ENCODE measurements at regions not wholly inside any gene's neighbourhood (a gene's known extent, or its start where the extent isn't known, plus 50 kb on each side); places are given as distances from the start of the nearest gene placed in this dataset.

DNA sequence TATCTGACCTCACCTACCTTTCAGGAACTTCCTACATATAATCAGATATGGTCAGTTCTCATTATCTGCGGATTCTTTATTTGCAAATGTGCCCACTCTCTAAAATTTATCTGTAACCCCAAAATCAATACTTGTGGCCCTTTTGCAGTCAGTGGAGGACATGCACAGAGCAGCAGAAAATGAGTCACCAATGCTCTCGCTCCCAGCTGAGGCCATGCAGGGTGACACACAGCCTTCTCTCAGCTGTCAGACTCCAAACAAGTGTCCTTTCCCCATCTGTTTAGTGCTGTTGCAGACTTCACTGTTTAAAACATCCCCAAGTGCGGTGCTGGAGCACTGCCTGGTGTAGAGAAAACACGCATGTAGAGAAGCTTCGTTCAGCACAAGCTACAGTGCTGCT, 171.9 kb upstream of the SALL3 start:
- no peaks in the 10 kb centered on the region for H3K27me3 Mint-ChIP-seq
- no peak overlapping the region for H3K27ac Mint-ChIP-seq
- peaks cover 7% of the 10 kb centered on the region for H3K9me3 Mint-ChIP-seq
- DNase-seq = no peak
- H3K4me1 Mint-ChIP-seq = no peaks in the 10 kb centered on the region
- H3K36me3 Mint-ChIP-seq = no peaks in the 10 kb centered on the region
- H3K4me3 Mint-ChIP-seq = no peak overlapping the region

DNA sequence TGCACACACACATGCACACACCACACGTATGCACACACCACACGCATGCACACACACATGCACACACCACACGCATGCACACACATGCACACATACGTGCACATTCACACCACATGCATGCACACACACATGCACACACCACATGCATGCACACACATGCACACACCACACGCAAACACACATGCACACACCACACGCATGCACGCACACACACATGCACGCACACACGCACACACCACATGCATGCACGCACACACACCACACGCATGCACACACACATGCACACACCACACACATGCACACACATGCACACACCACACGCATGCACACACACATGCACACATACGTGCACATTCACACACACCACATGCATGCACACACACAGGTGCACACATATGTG, 169.8 kb upstream of the SALL3 start:
- no peak overlapping the region for H3K27ac Mint-ChIP-seq
- no peak overlapping the region for H3K4me3 Mint-ChIP-seq
- H3K9me3 Mint-ChIP-seq = peaks cover 7% of the 10 kb centered on the region
- no peaks in the 10 kb centered on the region for H3K4me1 Mint-ChIP-seq
- peaks cover 18% of the 10 kb centered on the region for H3K27me3 Mint-ChIP-seq
- H3K36me3 Mint-ChIP-seq = no peaks in the 10 kb centered on the region
- DNase-seq = no peak

DNA sequence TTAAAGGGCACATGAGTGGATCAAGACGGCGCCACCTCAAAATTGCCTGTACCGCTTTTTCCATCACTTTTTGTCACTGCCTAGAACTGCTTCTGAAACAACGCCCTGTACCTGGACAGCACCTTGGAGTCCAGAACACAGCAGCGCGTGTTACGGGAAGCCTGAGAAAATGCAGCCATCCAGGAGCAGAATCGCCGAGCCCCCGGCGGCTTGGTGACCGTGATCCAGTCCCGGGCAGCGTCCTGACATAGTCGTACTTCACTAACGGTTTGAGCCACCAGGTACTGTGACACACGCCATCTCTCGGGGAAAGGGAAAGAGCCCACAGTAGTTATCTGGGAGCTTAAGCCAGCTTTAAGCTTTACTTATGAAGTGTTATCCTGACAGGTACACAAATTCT, 168.9 kb upstream of the SALL3 start:
- Mint-ChIP-seq H3K4me1 (no peaks in the 10 kb centered on the region), H3K27ac (no peak overlapping the region), H3K36me3 (no peaks in the 10 kb centered on the region), H3K4me3 (no peak overlapping the region), H3K9me3 (peaks cover 7% of the 10 kb centered on the region), H3K27me3 (peaks cover 21% of the 10 kb centered on the region)
- DNase-seq = no peak

DNA sequence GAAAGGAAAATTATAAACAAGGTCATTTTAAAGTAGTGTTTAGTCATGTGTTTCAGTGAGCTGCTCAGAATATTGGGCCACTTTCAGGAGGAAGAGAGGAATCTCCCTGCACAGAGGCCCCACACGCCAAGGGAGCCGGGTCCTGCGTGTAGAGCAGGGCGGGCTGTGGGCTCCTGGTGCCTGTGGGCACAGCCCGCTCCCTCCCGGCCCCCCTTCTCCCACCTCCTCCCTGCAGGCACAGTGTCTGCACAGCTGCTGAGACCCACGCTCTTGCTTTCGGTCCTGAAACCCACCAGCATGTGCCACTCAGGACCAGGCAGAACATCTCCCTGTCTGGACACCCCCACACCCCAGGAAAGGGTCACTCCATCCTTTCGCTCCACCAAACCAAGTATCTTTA, 167.6 kb upstream of the SALL3 start:
- peaks cover 28% of the 10 kb centered on the region for H3K27me3 Mint-ChIP-seq
- DNase-seq = no peak
- no peaks in the 10 kb centered on the region for H3K36me3 Mint-ChIP-seq
- H3K27ac Mint-ChIP-seq = no peak overlapping the region
- H3K4me1 Mint-ChIP-seq = no peaks in the 10 kb centered on the region
- H3K4me3 Mint-ChIP-seq = no peak overlapping the region
- peaks cover 7% of the 10 kb centered on the region for H3K9me3 Mint-ChIP-seq

DNA sequence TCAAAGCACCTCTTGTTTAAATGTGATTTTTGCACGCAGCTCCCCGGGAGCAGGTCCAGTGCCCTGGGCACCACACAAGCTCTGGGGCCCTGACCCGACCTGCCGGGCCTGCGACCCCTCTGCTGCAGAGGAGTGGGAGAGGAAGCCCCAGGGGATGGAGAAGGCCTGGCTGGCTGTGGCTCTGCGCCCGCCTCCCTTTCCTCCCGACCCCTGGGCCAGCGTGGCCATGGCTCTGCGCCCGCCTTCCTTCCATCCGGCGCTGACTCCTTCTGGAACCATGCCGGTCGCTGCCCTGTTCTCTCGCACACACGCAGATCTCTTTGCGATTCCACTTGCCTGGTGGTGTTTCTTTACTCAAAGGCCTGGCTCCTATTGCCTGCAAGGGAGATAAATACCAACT, 166.5 kb upstream of the SALL3 start:
- H3K27me3 Mint-ChIP-seq = peaks cover 31% of the 10 kb centered on the region
- H3K9me3 Mint-ChIP-seq = peaks cover 7% of the 10 kb centered on the region
- no peak for DNase-seq
- no peaks in the 10 kb centered on the region for H3K4me1 Mint-ChIP-seq
- H3K36me3 Mint-ChIP-seq = no peaks in the 10 kb centered on the region
- no peak overlapping the region for H3K27ac Mint-ChIP-seq
- no peak overlapping the region for H3K4me3 Mint-ChIP-seq

DNA sequence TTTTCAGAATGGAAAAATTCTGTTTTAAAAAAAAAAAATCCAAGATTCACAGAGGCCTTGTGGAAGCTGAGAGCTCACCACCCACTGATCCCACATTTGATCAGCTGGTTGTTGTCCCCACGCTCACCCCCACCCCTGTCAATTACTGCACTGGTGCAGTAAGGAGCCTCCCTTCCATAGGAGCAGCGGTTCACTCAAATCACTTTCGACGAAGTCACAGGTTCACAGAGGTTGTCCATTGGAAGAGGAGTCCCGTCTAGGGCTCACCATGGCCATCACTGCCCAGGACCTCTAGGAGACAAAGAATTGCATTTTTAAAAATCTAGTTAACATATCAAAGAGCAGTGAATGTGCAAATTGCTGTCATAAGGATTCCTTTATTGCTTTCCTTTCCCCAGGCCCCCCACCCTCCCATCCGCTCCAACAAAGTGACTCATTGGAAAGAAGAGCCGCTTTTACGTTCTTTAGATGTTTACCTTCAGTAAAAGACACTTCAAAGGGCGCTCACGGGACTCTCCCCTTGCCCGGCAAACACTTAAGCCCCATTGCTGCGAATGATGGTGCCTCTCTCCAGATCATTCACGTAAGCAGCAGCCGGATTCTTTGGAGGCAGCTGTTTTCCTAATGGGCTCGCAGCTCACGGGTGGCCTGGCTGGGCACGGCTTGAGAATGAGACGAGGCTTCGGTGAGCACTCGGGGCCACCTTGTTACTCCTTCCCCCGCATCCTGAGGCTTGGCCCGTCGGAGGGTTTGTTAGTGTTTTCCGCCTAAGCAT, 165.5 kb upstream of the SALL3 start:
- Mint-ChIP-seq H3K9me3 (peaks cover 7% of the 10 kb centered on the region), H3K36me3 (no peaks in the 10 kb centered on the region), H3K4me1 (no peaks in the 10 kb centered on the region), H3K27ac (no peak overlapping the region), H3K4me3 (no peak overlapping the region), H3K27me3 (peaks cover 38% of the 10 kb centered on the region)
- no peak for DNase-seq

DNA sequence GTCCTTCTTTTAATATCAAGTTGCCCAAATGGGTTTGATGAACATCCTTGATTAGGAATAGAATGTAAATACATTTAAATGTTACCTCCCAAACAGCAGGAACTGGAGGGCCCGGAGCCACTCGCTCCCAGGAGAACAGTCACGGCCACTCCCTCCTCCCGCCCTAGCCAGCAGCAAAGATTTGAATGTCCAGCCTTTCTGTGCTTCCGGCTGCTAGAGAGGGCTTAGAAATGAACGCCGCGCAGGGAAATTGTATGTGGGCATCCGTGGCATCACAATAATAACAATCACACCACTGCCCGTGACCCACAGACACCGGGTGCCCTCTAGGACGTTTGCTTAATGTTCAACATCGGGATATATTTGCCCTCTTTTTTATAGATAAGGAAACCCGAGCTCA, 164.9 kb upstream of the SALL3 start:
- Mint-ChIP-seq H3K27ac (no peak overlapping the region), H3K36me3 (no peaks in the 10 kb centered on the region), H3K4me1 (no peaks in the 10 kb centered on the region), H3K4me3 (no peak overlapping the region), H3K9me3 (peaks cover 3% of the 10 kb centered on the region), H3K27me3 (peaks cover 38% of the 10 kb centered on the region)
- no peak for DNase-seq

DNA sequence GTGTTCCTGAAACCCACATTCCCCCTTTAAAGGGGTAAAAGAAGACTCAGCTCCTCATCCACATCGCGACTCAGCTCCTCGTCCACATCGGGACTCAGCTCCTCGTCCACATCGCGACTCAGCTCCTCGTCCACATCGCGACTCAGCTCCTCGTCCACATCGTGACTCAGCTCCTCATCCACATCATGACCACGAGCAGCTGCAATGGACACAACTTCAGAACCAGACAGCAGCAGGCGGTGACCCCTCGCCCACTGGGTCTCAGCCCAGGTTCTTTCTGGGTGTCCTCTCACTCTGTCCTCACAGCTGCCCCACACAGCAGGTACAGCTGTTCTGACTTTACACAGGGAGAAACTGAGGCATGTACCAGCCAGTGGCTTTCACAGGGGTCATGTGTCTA, 163.5 kb upstream of the SALL3 start:
- Mint-ChIP-seq H3K27me3 (peaks cover 38% of the 10 kb centered on the region), H3K27ac (no peak overlapping the region), H3K36me3 (no peaks in the 10 kb centered on the region), H3K4me3 (no peak overlapping the region), H3K4me1 (no peaks in the 10 kb centered on the region), H3K9me3 (no peaks in the 10 kb centered on the region)
- DNase-seq = no peak

DNA sequence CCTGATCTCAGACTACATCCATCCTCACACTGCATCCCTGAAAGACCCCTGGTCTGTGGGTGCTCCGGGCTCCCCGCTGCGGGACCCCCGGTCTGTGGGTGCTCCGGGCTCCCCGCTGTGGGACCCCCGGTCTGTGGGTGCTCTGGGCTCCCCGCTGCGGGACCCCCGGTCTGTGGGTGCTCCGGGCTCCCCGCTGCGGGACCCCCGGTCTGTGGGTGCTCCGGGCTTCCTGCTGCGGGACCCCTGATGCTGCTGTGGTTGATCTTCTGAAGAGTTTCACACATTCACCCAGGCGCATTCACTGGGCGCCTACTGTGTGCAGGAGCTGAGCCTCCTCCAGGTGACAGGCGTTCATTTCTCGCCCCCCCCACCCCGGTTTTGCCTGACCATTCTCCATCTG, 162.7 kb upstream of the SALL3 start:
- Mint-ChIP-seq H3K36me3 (no peaks in the 10 kb centered on the region), H3K27ac (no peak overlapping the region), H3K27me3 (peaks cover 41% of the 10 kb centered on the region), H3K9me3 (no peaks in the 10 kb centered on the region), H3K4me1 (no peaks in the 10 kb centered on the region), H3K4me3 (no peak overlapping the region)
- DNase-seq = no peak

DNA sequence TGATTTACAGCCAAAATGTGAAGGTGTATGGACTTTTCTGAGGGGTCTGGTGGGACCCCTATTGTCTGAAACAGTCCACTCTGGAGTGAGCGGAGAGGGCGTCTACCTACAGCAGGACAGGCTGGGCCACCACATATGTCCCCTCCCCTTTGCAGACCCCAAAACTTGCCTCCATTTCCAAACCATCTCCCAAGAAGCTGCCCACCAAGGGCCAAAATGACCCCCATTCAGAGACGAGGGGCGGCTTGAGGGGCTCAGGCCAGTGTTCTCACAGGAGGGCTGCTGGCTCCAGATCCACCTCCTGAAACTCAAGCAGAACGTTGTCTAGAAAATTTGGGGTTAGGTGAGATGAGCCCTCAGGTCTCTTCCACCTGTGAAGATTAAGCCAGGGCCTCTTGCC, 161.1 kb upstream of the SALL3 start:
- no peak for DNase-seq
- Mint-ChIP-seq H3K27ac (no peak overlapping the region), H3K36me3 (no peaks in the 10 kb centered on the region), H3K4me1 (no peaks in the 10 kb centered on the region), H3K4me3 (no peak overlapping the region), H3K9me3 (no peaks in the 10 kb centered on the region), H3K27me3 (peaks cover 43% of the 10 kb centered on the region)

DNA sequence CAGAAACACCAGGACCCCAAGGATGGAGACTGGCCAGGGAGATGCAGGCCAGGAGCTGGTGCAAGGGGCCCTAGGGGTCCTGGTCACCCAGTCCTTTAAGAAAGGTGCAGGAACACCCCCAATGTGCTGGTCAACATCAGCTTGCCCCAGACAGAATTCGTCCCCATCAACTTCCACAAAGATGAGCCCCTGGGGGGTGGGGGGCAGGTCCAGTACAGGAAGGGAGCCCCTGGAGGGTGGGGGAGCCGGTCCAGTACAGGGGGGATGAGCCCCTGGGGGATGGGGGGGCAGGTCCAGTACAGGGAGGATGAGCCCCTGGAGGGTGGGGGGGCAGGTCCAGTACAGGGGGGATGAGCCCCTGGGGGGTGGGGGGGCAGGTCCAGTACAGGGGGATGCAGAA, 160.7 kb upstream of the SALL3 start:
- Mint-ChIP-seq H3K36me3 (no peaks in the 10 kb centered on the region), H3K27me3 (peaks cover 38% of the 10 kb centered on the region), H3K4me3 (no peak overlapping the region), H3K9me3 (no peaks in the 10 kb centered on the region), H3K4me1 (no peaks in the 10 kb centered on the region), H3K27ac (no peak overlapping the region)
- DNase-seq = no peak

DNA sequence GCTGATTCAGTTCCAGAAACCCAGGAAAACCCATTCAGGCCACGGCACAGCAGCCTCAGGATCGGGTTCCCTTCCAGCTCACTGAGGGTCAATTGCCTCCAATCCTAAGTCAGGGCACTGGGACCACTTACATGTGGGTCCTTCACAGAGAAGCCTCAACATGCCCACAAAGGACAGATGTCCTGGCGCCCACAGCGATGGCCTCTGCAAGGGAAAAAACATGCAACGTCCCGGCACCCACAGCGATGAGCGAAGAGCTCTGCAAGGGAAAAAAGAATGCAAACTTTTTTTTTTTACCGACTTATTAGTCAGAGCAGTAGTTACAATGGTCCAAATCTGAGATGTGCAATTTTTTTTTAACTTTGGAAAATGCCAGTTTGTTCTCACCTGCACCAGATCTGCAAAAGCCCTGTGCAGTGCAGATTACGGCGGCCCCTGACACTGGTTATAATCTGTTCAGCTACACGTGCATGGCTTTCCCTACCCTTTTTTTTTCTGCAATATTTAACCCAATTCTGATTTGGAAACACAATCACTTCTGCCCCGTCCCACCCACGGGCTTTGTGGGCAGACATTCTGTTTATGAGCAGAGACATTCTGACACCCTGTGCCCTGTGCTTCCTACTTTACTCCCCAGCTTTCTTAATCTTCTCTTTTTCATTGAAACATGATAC, 159.3 kb upstream of the SALL3 start:
- Mint-ChIP-seq H3K9me3 (no peaks in the 10 kb centered on the region), H3K36me3 (no peaks in the 10 kb centered on the region), H3K27me3 (peaks cover 28% of the 10 kb centered on the region), H3K4me1 (no peaks in the 10 kb centered on the region), H3K4me3 (no peak overlapping the region), H3K27ac (no peak overlapping the region)
- no peak for DNase-seq

DNA sequence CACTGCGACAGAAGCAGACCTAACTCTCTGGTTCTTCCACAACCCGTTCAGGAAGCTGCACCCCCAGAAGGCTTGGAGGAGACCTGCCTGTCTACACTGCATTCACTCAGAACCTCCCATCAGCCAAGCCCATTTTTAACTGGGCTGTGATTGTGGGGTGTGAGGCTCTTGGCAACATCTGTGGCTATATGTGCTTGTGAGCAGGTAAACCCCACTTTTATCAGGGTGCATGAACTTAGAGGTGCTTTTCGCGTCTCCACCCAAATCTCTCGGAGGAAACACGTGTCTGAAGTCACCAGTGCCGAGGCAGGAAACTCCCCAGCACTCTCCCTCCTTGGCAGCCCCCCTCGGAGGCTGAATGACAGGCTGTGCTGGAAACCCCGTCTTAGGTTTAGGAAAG, 158.2 kb upstream of the SALL3 start:
- Mint-ChIP-seq H3K27me3 (peaks cover 23% of the 10 kb centered on the region), H3K4me3 (no peak overlapping the region), H3K27ac (no peak overlapping the region), H3K4me1 (no peaks in the 10 kb centered on the region), H3K36me3 (no peaks in the 10 kb centered on the region), H3K9me3 (no peaks in the 10 kb centered on the region)
- DNase-seq = no peak

DNA sequence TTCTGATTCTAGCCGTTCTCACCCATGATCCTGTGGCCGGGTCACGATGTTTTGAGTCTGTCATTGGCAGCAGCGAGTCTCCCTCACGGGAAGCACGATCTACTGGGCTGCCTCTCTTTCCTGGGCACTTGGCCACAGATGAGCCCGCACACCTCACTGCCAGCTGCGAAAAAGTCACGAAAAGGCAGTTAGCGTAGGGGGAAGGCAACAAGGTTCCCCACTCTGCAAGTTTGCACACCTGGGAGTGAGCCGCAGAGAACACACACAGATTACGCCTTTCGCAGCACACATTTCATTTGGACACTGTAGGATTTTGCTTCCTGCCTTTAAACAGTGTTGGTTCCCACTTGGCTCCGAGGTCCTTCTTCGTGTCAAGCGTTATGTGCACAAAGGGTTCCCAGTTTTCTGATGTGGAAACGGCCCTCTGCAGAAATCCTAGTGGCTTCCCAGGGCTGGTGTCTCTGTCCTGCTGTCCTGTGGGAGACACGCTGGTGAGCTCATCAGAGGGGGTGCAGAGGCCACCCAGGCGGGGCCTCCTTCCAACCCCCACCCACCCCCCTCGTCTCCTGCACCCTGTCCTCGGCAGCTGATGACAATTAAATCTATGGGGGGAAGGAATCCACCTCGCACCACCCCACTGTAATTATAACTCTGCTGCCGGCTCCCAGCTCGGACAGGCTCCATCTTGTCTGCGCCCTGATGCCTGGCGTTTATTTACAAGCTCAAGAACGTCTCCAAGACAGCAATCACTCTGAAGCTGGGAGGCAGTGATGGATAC, 157.3 kb upstream of the SALL3 start:
- Mint-ChIP-seq H3K27ac (no peak overlapping the region), H3K27me3 (peaks cover 17% of the 10 kb centered on the region), H3K9me3 (no peaks in the 10 kb centered on the region), H3K4me3 (no peak overlapping the region), H3K36me3 (no peaks in the 10 kb centered on the region), H3K4me1 (no peaks in the 10 kb centered on the region)
- no peak for DNase-seq

DNA sequence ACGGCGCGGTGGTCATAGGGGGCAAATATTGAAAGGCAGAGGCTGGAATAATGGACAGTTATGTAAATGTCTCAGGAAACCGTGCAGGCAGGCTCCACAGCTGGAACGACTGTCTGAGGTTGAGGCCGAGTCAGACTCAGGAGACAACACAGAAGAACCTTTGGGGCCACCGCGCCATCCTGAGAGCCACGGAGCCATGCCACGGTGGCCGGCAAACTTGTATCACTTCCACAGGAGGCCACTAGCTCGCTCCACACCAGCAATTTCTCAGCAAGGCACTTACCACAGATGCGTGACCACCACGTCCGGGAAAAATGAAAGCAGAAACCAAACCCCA, 156.7 kb upstream of the SALL3 start:
- Mint-ChIP-seq H3K9me3 (no peaks in the 10 kb centered on the region), H3K4me3 (no peak overlapping the region), H3K4me1 (no peaks in the 10 kb centered on the region), H3K36me3 (no peaks in the 10 kb centered on the region), H3K27ac (no peak overlapping the region), H3K27me3 (peaks cover 17% of the 10 kb centered on the region)
- no peak for DNase-seq

DNA sequence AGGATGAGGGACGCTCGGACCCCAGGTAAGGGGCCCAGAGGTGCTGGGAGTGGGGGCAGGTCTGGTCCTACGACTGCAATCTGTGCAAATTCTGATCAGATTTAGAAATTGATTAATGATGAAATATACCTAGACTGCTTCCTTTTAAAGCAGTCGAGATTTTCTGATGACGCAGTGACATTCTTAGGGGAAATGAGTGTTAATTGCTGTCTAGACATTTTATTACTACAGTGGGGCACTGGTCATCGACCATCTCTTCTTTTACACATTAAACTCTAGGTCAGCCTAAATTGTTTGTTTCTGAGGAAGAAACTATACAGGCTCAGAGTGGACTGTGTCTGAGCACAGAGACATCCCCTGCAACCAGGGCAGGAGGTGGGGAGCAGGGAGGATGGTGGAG, 154.4 kb upstream of the SALL3 start:
- Mint-ChIP-seq H3K4me1 (no peaks in the 10 kb centered on the region), H3K36me3 (no peaks in the 10 kb centered on the region), H3K27ac (no peak overlapping the region), H3K9me3 (no peaks in the 10 kb centered on the region), H3K4me3 (no peak overlapping the region), H3K27me3 (peaks cover 10% of the 10 kb centered on the region)
- DNase-seq = no peak

Data from activated naive CD8-positive, alpha-beta T cell treated with anti-CD3 and anti-CD28 coated beads for 36 hours (primary cell).